IPS-18c (cell line): ENCODE measurements at regions not wholly inside any gene's neighbourhood (a gene's known extent, or its start where the extent isn't known, plus 50 kb on each side); places are given as distances from the start of the nearest gene placed in this dataset.

Experiments used
- H3K4me3 ChIP-seq: 2 replicates; pipeline ENCODE4 v1.7.0; 2013; ENCODE audit warnings: low read depth, mild to moderate bottlenecking, low read length, moderate library complexity; ENCODE audit not compliant: insufficient read depth
- H3K9me3 ChIP-seq: one replicate; pipeline ENCODE4 v1.6.1; 2013; ENCODE audit warnings: mild to moderate bottlenecking, low read length, moderate library complexity; ENCODE audit not compliant: control insufficient read depth, insufficient read depth

GRCh38 chr4:168028970-168029597 lies 63.3 kb upstream of the ANXA10 start:
- Histone ChIP-seq H3K4me3 (no peak overlapping the region), H3K9me3 (no peaks in the 10 kb centered on the region)

DNA sequence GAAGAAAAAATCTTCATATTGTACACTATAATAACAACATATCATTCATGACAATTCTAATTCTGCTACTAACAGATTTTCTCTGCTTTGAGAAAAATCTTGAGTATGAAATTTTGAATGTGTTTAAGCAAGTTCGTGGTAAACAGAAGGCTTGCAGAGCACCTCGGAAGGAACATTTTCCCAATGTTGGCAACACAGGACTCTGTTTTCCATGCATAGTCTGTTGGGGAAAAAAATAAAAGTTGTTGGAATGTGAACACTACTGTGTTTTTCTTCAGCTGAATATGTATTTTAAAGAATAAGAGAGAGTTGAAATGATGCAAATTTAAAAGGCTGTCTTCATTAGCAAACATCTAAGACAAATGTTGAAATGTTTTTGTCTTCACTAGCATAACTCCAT lies 54.7 kb upstream of the ANXA10 start:
- H3K9me3 ChIP-seq: no peaks in the 10 kb centered on the region
- H3K4me3 ChIP-seq: no peak overlapping the region

DNA sequence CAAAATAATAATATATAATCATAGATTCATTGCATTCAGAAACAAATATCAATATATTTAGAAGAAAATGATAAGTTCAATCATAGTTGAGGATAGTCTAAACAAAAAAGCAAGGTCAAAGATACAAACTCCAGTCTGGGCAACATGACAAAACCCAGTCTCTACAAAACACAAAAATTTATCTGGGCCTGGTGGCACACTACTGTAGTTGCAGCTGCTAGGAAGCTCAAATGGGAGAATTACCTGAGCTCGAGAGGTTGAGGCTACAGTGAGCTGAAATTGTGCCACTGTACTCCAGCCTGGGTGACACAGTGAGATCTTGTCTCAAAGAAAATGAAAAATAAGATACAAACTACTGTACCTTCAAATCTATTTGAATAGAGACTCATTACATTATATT lies 52.7 kb upstream of the ANXA10 start:
- H3K9me3 ChIP-seq: no peaks in the 10 kb centered on the region

More for the DNA sequence above, 52.7 kb upstream of the ANXA10 start:
- no peak overlapping the region for H3K4me3 ChIP-seq
